KMS-11 (cell line): ENCODE measurements at regions not wholly inside any gene's neighbourhood (a gene's known extent, or its start where the extent isn't known, plus 50 kb on each side); places are given as distances from the start of the nearest gene placed in this dataset.
"Not testable (repeated sequence)": the region's sequence is repeated elsewhere in the genome, so short reads cannot be mapped to it uniquely, and the experiment has no call there.

Experiments used
- H2AFZ ChIP-seq: fragments of 200-600 bp; sonication (generic); 2 replicates; pipeline ENCODE4 v1.6.1; 2016; ENCODE audit warnings: antibody characterized with exemption, mixed run types, low read depth
- H3K27ac ChIP-seq: fragments of 200-600 bp; sonication (generic); 2 replicates; pipeline ENCODE4 v1.6.1; 2016; ENCODE audit warnings: mild to moderate bottlenecking, mixed run types
- H3K27me3 ChIP-seq: fragments of 200-600 bp; sonication (generic); 2 replicates; pipeline ENCODE4 v1.6.1; 2017; ENCODE audit warnings: mild to moderate bottlenecking, low read depth, mixed run types, moderate library complexity; ENCODE audit not compliant: insufficient read depth
- H3K36me3 ChIP-seq: fragments of 200-600 bp; sonication (generic); 2 replicates; pipeline ENCODE4 v1.6.1; 2017; ENCODE audit warnings: mild to moderate bottlenecking, mixed run types; ENCODE audit not compliant: insufficient read depth
- H3K4me1 ChIP-seq: fragments of 200-600 bp; sonication (generic); 2 replicates; pipeline ENCODE4 v1.6.1; 2016; ENCODE audit warnings: mild to moderate bottlenecking, low read depth, mixed run types; ENCODE audit not compliant: poor library complexity, severe bottlenecking
- H3K4me2 ChIP-seq: fragments of 200-600 bp; sonication (generic); 2 replicates; pipeline ENCODE4 v1.7.0; 2016; ENCODE audit warnings: mild to moderate bottlenecking, mixed run types
- H3K4me3 ChIP-seq: fragments of 200-600 bp; sonication (generic); IDR thresholded peaks from 2 replicates; pipeline ENCODE4 v1.6.1; 2017; ENCODE audit warnings: low read depth, low read length, mixed read lengths; ENCODE audit not compliant: insufficient read depth
- H3K79me2 ChIP-seq: fragments of 200-600 bp; sonication (generic); 2 replicates; pipeline ENCODE4 v1.6.1; 2016; ENCODE audit warnings: low read depth, mixed run types; ENCODE audit not compliant: insufficient read depth
- H3K9ac ChIP-seq: fragments of 200-600 bp; sonication (generic); 2 replicates; pipeline ENCODE4 v1.6.1; 2016; ENCODE audit warnings: mild to moderate bottlenecking, mixed run types
- H4K20me1 ChIP-seq: fragments of 200-600 bp; sonication (generic); 2 replicates; pipeline ENCODE4 v1.6.1; 2016; ENCODE audit warnings: mild to moderate bottlenecking, mixed run types; ENCODE audit not compliant: insufficient read depth
- CTCF ChIP-seq: fragments of 200-600 bp; sonication (generic); conservative IDR thresholded peaks from 2 replicates; pipeline ENCODE4 v1.6.1; 2017; ENCODE audit warnings: low read depth, mild to moderate bottlenecking, antibody characterized with exemption, low read length, moderate library complexity, mixed read lengths

DNA sequence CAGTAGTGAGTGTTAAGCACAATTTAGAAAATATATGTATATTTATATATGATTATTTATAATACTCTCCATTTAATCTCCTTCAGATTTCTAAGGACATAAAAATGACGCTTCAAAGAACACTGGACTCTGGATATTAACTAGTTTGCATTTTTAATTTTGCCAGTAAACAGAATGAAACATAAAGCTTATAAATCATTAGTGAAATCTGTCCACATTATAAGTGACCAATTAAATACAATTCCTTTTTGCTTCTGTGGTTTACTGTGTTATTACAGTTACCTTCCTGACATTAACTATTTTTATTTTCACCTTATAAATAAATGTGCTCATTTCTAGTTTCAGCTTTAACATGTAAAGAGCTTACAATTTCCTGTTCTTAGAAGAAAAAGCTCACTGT is 1081.1 kb upstream of the EPHA6 start:
- Histone ChIP-seq H3K4me3 (no peak overlapping the region), H3K4me2 (no peak overlapping the region), H3K4me1 (peaks cover 21% of the 10 kb centered on the region), H3K36me3 (no peaks in the 10 kb centered on the region), H2AFZ (no peak overlapping the region), H3K27me3 (no peaks in the 10 kb centered on the region), H3K79me2 (no peaks in the 10 kb centered on the region), H4K20me1 (no peaks in the 10 kb centered on the region), H3K27ac (no peak overlapping the region), H3K9ac (no peak overlapping the region)
- TF ChIP-seq CTCF: no peak

- Histone ChIP-seq H3K27ac (no peak overlapping the region), H3K4me1 (no peaks in the 10 kb centered on the region), H3K4me2 (no peak overlapping the region), H3K36me3 (no peaks in the 10 kb centered on the region), H4K20me1 (no peaks in the 10 kb centered on the region), H3K4me3 (no peak overlapping the region), H2AFZ (no peak overlapping the region), H3K79me2 (no peaks in the 10 kb centered on the region), H3K27me3 (no peaks in the 10 kb centered on the region), H3K9ac (no peak overlapping the region)
- no peak for TF ChIP-seq CTCF
These were observed 1076.3 kb upstream of the EPHA6 start for GRCh38 chr3:95738045-95738444.

DNA sequence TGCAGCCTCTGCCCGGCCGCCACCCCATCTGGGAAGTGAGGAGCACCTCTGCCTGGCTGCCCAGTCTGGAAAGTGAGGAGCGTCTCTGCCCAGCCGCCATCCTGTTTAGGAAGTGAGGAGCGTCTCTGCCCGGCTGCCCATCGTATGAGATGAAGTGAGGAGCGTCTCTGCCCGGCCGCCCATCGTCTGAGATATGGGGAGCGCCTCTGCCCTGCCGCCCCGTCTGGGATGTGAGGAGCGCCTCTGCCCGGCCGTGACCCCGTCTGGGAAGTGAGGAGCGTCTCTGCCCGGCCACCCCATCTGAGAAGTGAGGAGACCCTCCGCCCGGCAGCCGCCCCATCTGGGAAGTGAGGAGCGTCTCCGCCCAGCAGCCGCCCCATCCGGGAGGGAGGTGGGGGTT is 1069.5 kb upstream of the EPHA6 start:
- H4K20me1 ChIP-seq, H2AFZ ChIP-seq, H3K79me2 ChIP-seq, H3K27me3 ChIP-seq, H3K4me3 ChIP-seq, H3K4me1 ChIP-seq, H3K27ac ChIP-seq, H3K4me2 ChIP-seq, H3K36me3 ChIP-seq, H3K9ac ChIP-seq: not testable (repeated sequence)

DNA sequence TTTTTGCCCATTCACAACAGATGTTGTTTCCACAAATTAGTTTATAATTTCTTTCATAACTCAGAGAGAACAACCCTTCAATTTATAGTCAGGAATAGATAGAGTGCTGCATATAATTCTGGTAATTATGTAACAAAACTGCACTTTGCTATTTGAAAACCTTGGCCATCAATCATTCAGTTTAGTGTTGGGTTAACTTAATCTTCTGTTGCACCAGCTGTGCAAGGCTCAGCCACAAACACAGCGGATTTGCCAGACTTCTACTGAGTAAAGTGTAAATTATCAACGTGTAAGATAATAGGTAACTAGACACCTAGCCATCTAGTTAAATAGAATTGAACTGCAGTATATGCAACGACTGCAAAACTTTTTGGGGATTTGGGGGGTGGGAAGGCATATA is 1064.3 kb upstream of the EPHA6 start:
- Histone ChIP-seq H3K27me3 (no peaks in the 10 kb centered on the region), H3K4me2 (no peak overlapping the region), H3K4me3 (no peak overlapping the region), H3K27ac (no peak overlapping the region), H3K9ac (no peak overlapping the region), H3K79me2 (no peaks in the 10 kb centered on the region), H3K4me1 (no peaks in the 10 kb centered on the region), H2AFZ (no peak overlapping the region), H4K20me1 (no peaks in the 10 kb centered on the region), H3K36me3 (no peaks in the 10 kb centered on the region)
- no peak for TF ChIP-seq CTCF

GRCh38 chr3:95751509-95751908 is 1062.9 kb upstream of the EPHA6 start:
- Histone ChIP-seq H3K27ac (no peak overlapping the region), H4K20me1 (no peaks in the 10 kb centered on the region), H3K4me3 (no peak overlapping the region), H3K27me3 (no peaks in the 10 kb centered on the region), H3K36me3 (no peaks in the 10 kb centered on the region), H3K79me2 (no peaks in the 10 kb centered on the region), H3K4me1 (no peaks in the 10 kb centered on the region), H3K4me2 (no peak overlapping the region), H3K9ac (no peak overlapping the region), H2AFZ (no peak overlapping the region)
- TF ChIP-seq CTCF: no peak
